ENCODE measurements at regions not wholly inside any gene's neighbourhood (a gene's known extent, or its start where the extent isn't known, plus 50 kb on each side); places are given as distances from the start of the nearest gene placed in this dataset.

- no peak for DNase-seq
These were observed 381.4 kb downstream of the ADRA2A start for GRCh38 chr10:111458256-111458655.

- DNase-seq, result no peak
These were observed 383.1 kb downstream of the ADRA2A start for GRCh38 chr10:111459967-111460366.

GRCh38 chr10:111472445-111472844 is 395.6 kb downstream of the ADRA2A start:
- no peak for DNase-seq

- no peak for DNase-seq
These were observed 396.5 kb downstream of the ADRA2A start for GRCh38 chr10:111473361-111473760.

GRCh38 chr10:111474786-111475185 is 398.0 kb downstream of the ADRA2A start:
- no peak for DNase-seq

- no peak for DNase-seq
These were observed 398.9 kb downstream of the ADRA2A start for GRCh38 chr10:111475720-111476119.

- no peak for DNase-seq
These were observed 401.8 kb downstream of the ADRA2A start for GRCh38 chr10:111478651-111479050.

- no peak for DNase-seq
These were observed 403.1 kb downstream of the ADRA2A start for GRCh38 chr10:111479966-111480365.

- DNase-seq, result no peak
These were observed 404.5 kb downstream of the ADRA2A start for GRCh38 chr10:111481261-111481826.

GRCh38 chr10:111481866-111482265 is 405.0 kb downstream of the ADRA2A start:
- DNase-seq, result no peak

GRCh38 chr10:111482621-111483216 is 405.9 kb downstream of the ADRA2A start:
- DNase-seq, result no peak

GRCh38 chr10:111485767-111486166 is 408.9 kb downstream of the ADRA2A start:
- DNase-seq, result no peak

GRCh38 chr10:111486346-111486745 is 409.5 kb downstream of the ADRA2A start:
- DNase-seq, result no peak

- DNase-seq, result no peak
These were observed 411.8 kb downstream of the ADRA2A start for GRCh38 chr10:111488668-111489067.

GRCh38 chr10:111491154-111491553 is 414.3 kb downstream of the ADRA2A start:
- DNase-seq, result no peak

GRCh38 chr10:111493024-111493625 is 416.3 kb downstream of the ADRA2A start:
- no peak for DNase-seq

GRCh38 chr10:111498560-111498959 is 421.7 kb downstream of the ADRA2A start:
- no peak for DNase-seq

GRCh38 chr10:111504376-111504775 is 427.5 kb downstream of the ADRA2A start:
- no peak for DNase-seq

GRCh38 chr10:111506266-111507034 is 429.6 kb downstream of the ADRA2A start:
- no peak for DNase-seq

- no peak for DNase-seq
These were observed 434.9 kb downstream of the ADRA2A start for GRCh38 chr10:111511751-111512150.

- DNase-seq, result no peak
These were observed 438.4 kb downstream of the ADRA2A start for GRCh38 chr10:111515264-111515663.

- no peak for DNase-seq
These were observed 438.9 kb downstream of the ADRA2A start for GRCh38 chr10:111515706-111516105.

- no peak for DNase-seq
These were observed 439.3 kb downstream of the ADRA2A start for GRCh38 chr10:111516144-111516543.

- no peak for DNase-seq
These were observed 445.3 kb downstream of the ADRA2A start for GRCh38 chr10:111522141-111522540.
